GM06990 (cell line): ENCODE measurements at regions not wholly inside any gene's neighbourhood (a gene's known extent, or its start where the extent isn't known, plus 50 kb on each side); places are given as distances from the start of the nearest gene placed in this dataset.
"Not testable (repeated sequence)": the region's sequence is repeated elsewhere in the genome, so short reads cannot be mapped to it uniquely, and the experiment has no call there.

Experiments used
- DNase-seq: peaks from one replicate; pipeline ENCODE4 v3.0.0-alpha.2; 2011; ENCODE audit not compliant: insufficient read length; ENCODE audit errors: extremely low read depth
- H3K27me3 ChIP-seq: replicated peaks from 2 replicates; pipeline ENCODE4 v1.6.0; 2011; ENCODE audit warnings: low read length; ENCODE audit not compliant: control insufficient read depth, insufficient read depth
- H3K36me3 ChIP-seq: 2 replicates; pipeline ENCODE4 v1.5.1; 2011; ENCODE audit warnings: low read length; ENCODE audit not compliant: control insufficient read depth, insufficient read depth
- H3K4me3 ChIP-seq: replicated peaks from 2 replicates; pipeline ENCODE4 v1.5.1; 2011; ENCODE audit warnings: low read depth, mild to moderate bottlenecking, control low read depth, low read length
- TF ChIP-seq, protein P1 (sequence below): IDR thresholded peaks from 2 replicates; pipeline ENCODE4 v1.5.1; 2011; ENCODE audit warnings: low read length, control low read depth, mild to moderate bottlenecking, inconsistent platforms; ENCODE audit not compliant: insufficient read depth, poor library complexity, severe bottlenecking

DNA sequence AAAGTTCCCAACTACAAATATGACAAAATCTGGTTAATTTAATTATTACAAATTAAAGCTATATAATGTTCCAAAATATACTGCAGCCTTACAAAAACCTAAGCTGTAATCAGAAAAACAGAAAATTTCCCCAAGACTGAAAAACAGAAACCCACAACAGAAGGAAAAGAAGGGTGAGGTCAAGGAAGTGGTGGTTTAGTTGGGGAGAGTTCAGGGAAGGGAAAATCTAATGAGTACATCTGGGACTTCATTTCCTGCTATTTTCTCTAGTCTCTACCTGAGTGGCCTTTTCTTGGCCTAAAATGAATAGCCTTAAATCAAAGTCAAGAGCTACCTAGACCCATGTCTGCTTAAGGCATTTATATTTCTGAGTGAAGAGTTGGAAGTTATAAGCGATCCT lies 66.2 kb upstream of the BEND6 start:
- no peak for DNase-seq
- Histone ChIP-seq H3K27me3 (no peaks in the 10 kb centered on the region), H3K36me3 (no peaks in the 10 kb centered on the region), H3K4me3 (no peak overlapping the region)
- TF ChIP-seq, protein P1, sequence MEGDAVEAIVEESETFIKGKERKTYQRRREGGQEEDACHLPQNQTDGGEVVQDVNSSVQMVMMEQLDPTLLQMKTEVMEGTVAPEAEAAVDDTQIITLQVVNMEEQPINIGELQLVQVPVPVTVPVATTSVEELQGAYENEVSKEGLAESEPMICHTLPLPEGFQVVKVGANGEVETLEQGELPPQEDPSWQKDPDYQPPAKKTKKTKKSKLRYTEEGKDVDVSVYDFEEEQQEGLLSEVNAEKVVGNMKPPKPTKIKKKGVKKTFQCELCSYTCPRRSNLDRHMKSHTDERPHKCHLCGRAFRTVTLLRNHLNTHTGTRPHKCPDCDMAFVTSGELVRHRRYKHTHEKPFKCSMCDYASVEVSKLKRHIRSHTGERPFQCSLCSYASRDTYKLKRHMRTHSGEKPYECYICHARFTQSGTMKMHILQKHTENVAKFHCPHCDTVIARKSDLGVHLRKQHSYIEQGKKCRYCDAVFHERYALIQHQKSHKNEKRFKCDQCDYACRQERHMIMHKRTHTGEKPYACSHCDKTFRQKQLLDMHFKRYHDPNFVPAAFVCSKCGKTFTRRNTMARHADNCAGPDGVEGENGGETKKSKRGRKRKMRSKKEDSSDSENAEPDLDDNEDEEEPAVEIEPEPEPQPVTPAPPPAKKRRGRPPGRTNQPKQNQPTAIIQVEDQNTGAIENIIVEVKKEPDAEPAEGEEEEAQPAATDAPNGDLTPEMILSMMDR: no peak

DNA sequence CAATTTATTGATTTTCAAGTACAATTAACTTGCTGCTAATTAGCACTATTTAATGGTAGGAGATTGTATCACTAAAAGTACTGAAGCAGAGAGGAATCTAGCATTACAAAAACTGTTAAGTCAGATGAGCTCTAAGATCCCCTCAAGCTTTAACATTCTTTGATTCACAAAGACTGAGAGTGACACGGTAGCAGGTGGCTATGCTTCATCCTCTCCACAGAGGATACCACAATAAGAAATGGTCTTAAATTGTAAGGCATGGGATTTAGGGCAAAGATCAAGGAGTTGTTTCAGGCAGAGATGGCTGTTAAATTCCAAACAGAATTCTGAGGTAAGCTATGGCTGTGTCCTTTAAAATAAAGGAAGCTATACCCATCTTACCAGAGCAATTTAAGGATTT lies 67.8 kb upstream of the BEND6 start:
- DNase-seq: no peak
- Histone ChIP-seq H3K36me3 (no peaks in the 10 kb centered on the region), H3K4me3 (no peak overlapping the region), H3K27me3 (no peaks in the 10 kb centered on the region)
- TF ChIP-seq, protein P1: no peak

DNA sequence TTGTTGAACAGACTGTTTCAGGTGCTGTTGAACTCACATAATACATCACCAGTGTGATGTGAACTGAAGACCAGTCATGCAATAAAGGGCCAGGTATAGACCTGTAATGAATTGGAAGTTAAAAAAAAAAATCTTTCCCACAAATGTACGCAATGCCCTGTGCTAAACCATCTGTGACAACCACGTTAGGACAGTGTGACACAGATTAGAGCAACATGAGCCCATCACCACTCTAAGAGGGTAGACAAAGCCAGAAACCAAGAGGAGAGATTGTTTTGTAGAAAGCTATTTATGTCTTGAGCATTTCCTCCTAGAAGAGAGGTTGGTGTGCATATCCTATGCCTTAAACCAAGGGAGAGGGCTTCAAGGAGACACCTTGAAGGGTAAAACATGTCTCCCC lies 77.0 kb upstream of the BEND6 start:
- TF ChIP-seq, protein P1: no peak
- no peak for DNase-seq
- no peaks in the 10 kb centered on the region for H3K27me3 ChIP-seq
- H3K36me3 ChIP-seq: no peaks in the 10 kb centered on the region
- no peak overlapping the region for H3K4me3 ChIP-seq

DNA sequence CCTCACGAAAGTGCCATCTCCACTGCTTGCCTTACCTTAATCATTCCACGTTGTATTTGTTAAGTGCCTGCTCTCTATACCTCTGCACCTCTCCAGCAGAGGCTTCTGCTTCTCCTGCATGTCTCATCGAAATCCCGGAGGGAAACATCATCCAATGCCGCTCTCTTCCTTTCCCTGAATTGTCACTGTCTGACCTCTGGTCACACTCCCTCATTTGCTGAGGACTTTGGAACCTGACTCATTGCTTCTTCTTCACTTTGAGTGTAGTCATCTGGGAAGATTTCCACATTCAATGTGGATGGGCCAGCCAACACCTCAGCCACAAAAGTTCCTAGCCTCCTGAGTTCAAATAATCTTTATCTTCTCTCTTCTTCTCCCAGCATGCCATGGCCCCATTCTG lies 78.9 kb upstream of the BEND6 start:
- no peak for DNase-seq
- Histone ChIP-seq H3K36me3 (no peaks in the 10 kb centered on the region), H3K4me3 (no peak overlapping the region), H3K27me3 (no peaks in the 10 kb centered on the region)
- TF ChIP-seq, protein P1: no peak

DNA sequence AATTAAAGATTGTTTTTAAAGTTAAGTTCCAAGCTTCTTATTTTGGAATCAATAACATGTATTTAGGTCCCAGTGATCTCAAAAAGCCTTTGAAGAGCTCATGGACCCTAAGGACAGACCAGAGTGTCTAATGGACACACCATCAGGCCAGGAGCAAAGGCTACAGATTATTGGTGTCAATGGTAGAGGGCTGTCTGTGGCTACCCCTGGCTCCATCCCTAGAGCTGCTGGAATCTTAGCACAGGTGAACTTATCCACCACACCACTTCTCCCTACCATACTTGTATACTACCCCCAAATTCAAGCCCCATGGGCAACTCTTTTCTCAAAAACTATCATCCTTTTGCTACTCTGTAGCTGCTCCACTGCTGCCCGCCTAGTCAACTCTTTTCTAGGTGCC lies 79.4 kb upstream of the BEND6 start:
- Histone ChIP-seq H3K27me3 (no peaks in the 10 kb centered on the region), H3K36me3 (no peaks in the 10 kb centered on the region), H3K4me3 (no peak overlapping the region)
- no peak for DNase-seq
- TF ChIP-seq, protein P1: no peak

DNA sequence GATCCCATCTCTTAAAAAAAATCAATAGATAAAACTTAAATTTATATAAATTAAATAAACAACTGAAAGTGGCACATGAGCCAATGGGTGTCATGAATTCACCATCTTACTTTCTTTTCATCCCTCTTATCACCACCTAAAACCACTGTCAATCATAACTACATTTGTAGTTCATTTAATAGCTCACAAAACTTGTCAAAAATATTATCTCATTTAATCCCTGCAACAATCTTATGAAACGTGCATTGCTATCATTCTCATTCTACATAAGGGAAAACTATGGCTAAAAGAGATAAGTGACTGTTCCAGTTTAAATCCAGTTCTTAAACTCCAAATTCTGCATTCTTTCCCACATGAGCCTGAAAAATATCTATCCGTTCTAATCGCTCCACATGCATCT lies 80.6 kb upstream of the BEND6 start:
- TF ChIP-seq, protein P1: no peak

DNA sequence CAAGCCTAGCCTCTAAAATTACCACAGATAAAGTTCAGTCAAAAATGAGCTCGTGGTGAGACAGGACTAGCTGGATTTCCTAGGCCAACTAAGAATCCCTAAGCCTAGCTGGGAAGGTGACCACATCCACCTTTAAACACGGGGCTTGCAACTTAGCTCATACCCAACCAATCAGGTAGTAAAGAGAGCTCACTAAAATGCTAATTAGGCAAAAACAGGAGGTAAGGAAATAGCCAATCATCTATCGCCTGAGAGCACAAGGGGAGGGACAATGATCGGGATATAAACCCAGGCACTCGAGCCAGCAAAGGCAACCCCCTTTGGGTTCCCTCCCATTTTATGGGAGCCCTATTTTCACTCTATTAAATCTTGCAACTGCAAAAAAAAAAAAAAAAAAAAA lies 84.9 kb upstream of the BEND6 start:
- H3K36me3 ChIP-seq, H3K4me3 ChIP-seq, DNase-seq, H3K27me3 ChIP-seq: not testable (repeated sequence)

More for the DNA sequence above, 80.6 kb upstream of the BEND6 start:
- no peaks in the 10 kb centered on the region for H3K27me3 ChIP-seq
- H3K36me3 ChIP-seq: no peaks in the 10 kb centered on the region
- DNase-seq: no peak
- H3K4me3 ChIP-seq: no peak overlapping the region
